Gastrocnemius medialis (tissue), 4 donors: ENCODE measurements at regions not wholly inside any gene's neighbourhood (a gene's known extent, or its start where the extent isn't known, plus 50 kb on each side); places are given as distances from the start of the nearest gene placed in this dataset.

Source experiments
- CTCF ChIP-seq, 5 experiments: fragments of 450-650 bp in 3 of 5; fragments of 200-600 bp in 2 of 5; sonication (generic) in 2 of 5; IDR thresholded peaks in 4 of 5; conservative IDR thresholded peaks in 1 of 5; 1 replicate in 4 of 5; 2 replicates in 1 of 5; pipeline ENCODE4 v1.5.1; 2016 to 2019; ENCODE audit warnings: antibody characterized with exemption in 5 of 5, mild to moderate bottlenecking in 3 of 5, moderate library complexity in 3 of 5
- POLR2A ChIP-seq, 2 donors: fragments of 450-650 bp; IDR thresholded peaks; one replicate each; pipeline ENCODE4 v1.6.1; 2017; ENCODE audit warnings: antibody characterized with exemption in 2 of 2, mild to moderate bottlenecking in 2 of 2, moderate library complexity in 2 of 2

DNA sequence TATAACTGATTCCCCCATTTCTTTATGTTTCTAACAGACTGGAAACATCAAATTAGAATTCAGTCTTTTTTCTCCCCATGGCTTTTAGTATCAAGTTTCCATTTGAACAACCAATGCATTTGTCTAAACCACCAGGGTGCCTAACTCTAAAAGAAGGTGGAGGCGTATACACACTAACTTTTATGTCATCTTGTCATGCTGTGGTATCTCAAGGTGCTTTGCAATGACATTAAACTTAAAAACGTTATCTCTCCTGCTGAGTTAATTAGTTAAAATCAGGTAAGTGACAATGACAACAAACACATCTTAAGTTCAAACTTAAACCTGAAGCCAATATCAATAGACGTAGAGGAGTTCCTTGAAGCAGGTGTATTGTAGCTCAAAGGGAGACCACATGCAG, 1001.7 kb downstream of the PCDH17 start:
- TF ChIP-seq CTCF (IDR thresholded peaks at IDR 0.05 in 4 of 5, conservative IDR thresholded peaks at IDR 0.05 in 1 of 5) = no peak
- no peak for TF ChIP-seq POLR2A (IDR thresholded peaks at IDR 0.05)
